A549 (cell line): ENCODE measurements at regions not wholly inside any gene's neighbourhood (a gene's known extent, or its start where the extent isn't known, plus 50 kb on each side); places are given as distances from the start of the nearest gene placed in this dataset.

Experiments
- ATAC-seq, 2 experiments: fragments of 200-7000 bp in 1 of 2; fragments of >200 bp in 1 of 2; cut with Nextera tagmentation in 1 of 2; cut with Tn5 transposase in 1 of 2; 3 replicates each; pipeline versions ENCODE4 v1.8.0 to v1.9.1; 2018 to 2020; ENCODE audit warnings: mild to moderate bottlenecking in 1 of 2, moderate library complexity in 1 of 2
- CTCF ChIA-PET: fragments of 300-600 bp; sonication (Branson Sonifier 250); formaldehyde crosslinking; extraction: SDS; loops from one replicate; lab custom pipeline; 2021; ENCODE audit warnings: antibody characterized with exemption, inconsistent platforms; lab: Yijun Ruan, JAX
- POLR2A ChIA-PET: fragments of 350-600 bp; formaldehyde crosslinking; extraction: SDS; loops from one replicate; lab custom pipeline; 2021; ENCODE audit warnings: antibody characterized with exemption, inconsistent platforms; lab: Yijun Ruan, JAX
- DNase-seq, 2 experiments: peaks; one replicate each; pipeline versions ENCODE4 v3.0.0 to v3.0.0-alpha.2; 2011 to 2016; ENCODE audit warnings: low read depth in 1 of 2, low spot score in 1 of 2
- FAIRE-seq: peaks from 2 replicates; lab custom pipeline; 2011; peaks lifted over from hg19 to GRCh38; lab: Jason Lieb, UNC
- H3K27ac ChIP-seq, 2 experiments: fragments of >200 bp; sonication (Bioruptor Twin); formaldehyde crosslinking; 3 replicates each; pipeline ENCODE4 v1.5.1; 2016 to 2017
- H3K4me1 ChIP-seq: fragments of >200 bp; sonication (Bioruptor Twin); formaldehyde crosslinking; 3 replicates; pipeline ENCODE4 v1.6.1; 2016
- H3K4me2 ChIP-seq: fragments of >200 bp; sonication (Bioruptor Twin); formaldehyde crosslinking; 3 replicates; pipeline ENCODE4 v1.6.1; 2016
- H3K4me3 ChIP-seq: fragments of >200 bp; sonication (Bioruptor Twin); formaldehyde crosslinking; 3 replicates; pipeline ENCODE4 v1.5.1; 2016
- H3K9me3 ChIP-seq: fragments of >200 bp; sonication (Bioruptor Twin); formaldehyde crosslinking; 3 replicates; pipeline ENCODE4 v1.6.1; 2016
- BHLHE40 ChIP-seq: IDR thresholded peaks from 2 replicates; pipeline ENCODE4 v1.6.1; 2012; ENCODE audit warnings: low read depth, low read length, inconsistent platforms
- CBX2 ChIP-seq: fragments of 200-600 bp; sonication (generic); IDR thresholded peaks from 2 replicates; pipeline ENCODE4 v1.6.1; 2016; ENCODE audit warnings: low read depth, mild to moderate bottlenecking, borderline replicate concordance
- CBX8 ChIP-seq: fragments of 200-600 bp; sonication (generic); IDR thresholded peaks from 2 replicates; pipeline ENCODE4 v1.6.1; 2016
- E2F6 ChIP-seq: IDR thresholded peaks from 2 replicates; pipeline ENCODE4 v1.6.1; 2012; ENCODE audit warnings: low read depth, borderline replicate concordance
- FOXS1 ChIP-seq: fragments of 250-450 bp; sonication (Bioruptor Pico); IDR thresholded peaks from 2 replicates; pipeline ENCODE4 v1.5.0; 2020; ENCODE audit warnings: mild to moderate bottlenecking, moderate library complexity
- GATA3 ChIP-seq: IDR thresholded peaks from 2 replicates; pipeline ENCODE4 v1.6.1; 2012; ENCODE audit warnings: borderline replicate concordance
- HOXB5 ChIP-seq: fragments of 250-450 bp; sonication (Bioruptor Pico); IDR thresholded peaks from 2 replicates; pipeline ENCODE4 v1.5.0; 2020; ENCODE audit warnings: mild to moderate bottlenecking, moderate library complexity
- JUN ChIP-seq, 2 experiments: fragments of >200 bp; sonication (Bioruptor Twin); formaldehyde crosslinking; IDR thresholded peaks; 2 replicates in 1 of 2; 3 replicates in 1 of 2; pipeline ENCODE4 v1.6.1; 2016 to 2017
- JUNB ChIP-seq: fragments of >200 bp; sonication (Bioruptor Twin); formaldehyde crosslinking; IDR thresholded peaks from 2 replicates; pipeline ENCODE4 v1.6.1; 2016
- KDM1A ChIP-seq: fragments of 200-600 bp; sonication (generic); IDR thresholded peaks from 2 replicates; pipeline ENCODE4 v1.6.1; 2016; ENCODE audit warnings: low read depth, mild to moderate bottlenecking
- MAFK ChIP-seq: fragments of 450-650 bp; IDR thresholded peaks from 2 replicates; pipeline ENCODE4 v1.6.1; 2014; ENCODE audit not compliant: partially characterized antibody
- NFE2L2 ChIP-seq: fragments of 150-350 bp; conservative IDR thresholded peaks from 2 replicates; pipeline ENCODE4 v1.6.1; 2014; ENCODE audit warnings: low read length
- NPAS2 ChIP-seq: fragments of 250-450 bp; sonication (Bioruptor Pico); IDR thresholded peaks from 2 replicates; pipeline ENCODE4 v1.8.0; 2022; ENCODE audit warnings: mild to moderate bottlenecking, moderate library complexity, borderline replicate concordance
- NR3C1 ChIP-seq: fragments of >200 bp; sonication (Bioruptor Twin); formaldehyde crosslinking; IDR thresholded peaks from 3 replicates; pipeline ENCODE4 v1.6.1; 2017
- PHF8 ChIP-seq: fragments of 200-600 bp; sonication (generic); IDR thresholded peaks from 2 replicates; pipeline ENCODE4 v1.6.1; 2016; ENCODE audit warnings: low read depth, mild to moderate bottlenecking, antibody characterized with exemption, moderate library complexity, borderline replicate concordance
- POLR2AphosphoS2 ChIP-seq: conservative IDR thresholded peaks from 2 replicates; pipeline ENCODE4 v1.6.1; 2012; ENCODE audit warnings: low read length, improper control_type of control experiment, inconsistent platforms
- RAD21 ChIP-seq, 2 experiments: fragments of >200 bp in 1 of 2; sonication (Bioruptor Twin) in 1 of 2; formaldehyde crosslinking in 1 of 2; IDR thresholded peaks in 1 of 2; conservative IDR thresholded peaks in 1 of 2; 2 replicates in 1 of 2; 3 replicates in 1 of 2; pipeline ENCODE4 v1.6.1; 2012 to 2018; ENCODE audit warnings: inconsistent platforms in 1 of 2
- RCOR1 ChIP-seq: fragments of 150-350 bp; IDR thresholded peaks from 2 replicates; pipeline ENCODE4 v1.6.1; 2014; ENCODE audit warnings: antibody characterized with exemption, low read length, low read depth
- REST ChIP-seq: fragments of 200-600 bp; sonication (generic); IDR thresholded peaks from 2 replicates; pipeline ENCODE4 v1.6.1; 2016; ENCODE audit warnings: antibody characterized with exemption, mild to moderate bottlenecking, moderate library complexity
- SREBF2 ChIP-seq: fragments of 450-650 bp; IDR thresholded peaks from 2 replicates; pipeline ENCODE4 v1.6.1; 2014; ENCODE audit warnings: mild to moderate bottlenecking, moderate library complexity
- ZC3H11A ChIP-seq: fragments of 450-650 bp; IDR thresholded peaks from 2 replicates; pipeline ENCODE4 v1.6.1; 2014; ENCODE audit warnings: antibody characterized with exemption, mild to moderate bottlenecking
- ZFP36 ChIP-seq: fragments of 450-650 bp; IDR thresholded peaks from 2 replicates; pipeline ENCODE4 v1.6.1; 2014; ENCODE audit warnings: borderline replicate concordance; ENCODE audit not compliant: partially characterized antibody
- ZNF302 ChIP-seq: fragments of 250-450 bp; sonication (Bioruptor Pico); IDR thresholded peaks from 2 replicates; pipeline ENCODE4 v1.9.0; 2021; ENCODE audit warnings: inconsistent platforms, mild to moderate bottlenecking, moderate library complexity
- WGBS: methylation state at CpG from one replicate; pipeline ENCODE4 v1.1.6; 2017; ENCODE audit errors: missing lambda C conversion rate; 5-methylcytosine and 5-hydroxymethylcytosine counted together
- TF ChIP-seq, protein P1 (sequence below): IDR thresholded peaks from 2 replicates; pipeline ENCODE4 v1.6.1; 2012

DNA sequence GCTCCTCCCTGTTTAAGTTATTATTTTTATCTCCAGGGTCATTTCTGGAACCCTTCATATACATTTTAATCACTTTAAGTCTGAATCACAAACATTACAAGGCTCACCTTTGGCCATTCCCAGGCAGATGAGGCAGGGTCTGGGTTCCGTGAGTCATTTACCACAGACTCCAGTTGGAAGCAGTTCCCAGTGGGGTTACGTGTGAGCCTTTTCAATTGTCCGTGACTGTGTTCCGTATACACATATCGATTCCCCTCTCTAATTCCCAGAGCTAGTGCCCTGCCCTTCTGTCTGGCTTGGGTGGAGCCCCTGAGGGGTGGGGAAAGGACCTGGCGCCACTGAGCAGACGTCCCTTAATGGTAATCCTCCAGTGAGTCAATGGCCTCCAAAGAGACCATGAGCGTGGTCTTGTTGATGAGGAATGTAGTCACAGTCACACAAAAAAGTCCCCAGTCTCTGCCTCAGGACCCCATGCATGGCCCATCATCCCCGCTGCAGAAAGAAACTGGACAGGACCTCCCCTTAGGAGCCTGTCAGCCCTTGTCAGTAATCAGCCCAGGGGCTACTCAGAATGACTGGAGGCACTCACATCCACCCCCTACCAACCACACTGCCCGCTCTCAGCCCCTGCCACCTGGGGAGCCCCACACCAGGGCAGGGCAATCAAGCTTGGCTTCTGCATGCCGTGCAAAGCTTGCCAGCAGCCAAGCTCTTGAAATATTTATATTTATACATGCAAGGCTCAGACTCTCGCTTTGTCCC, 144.4 kb downstream of the ZIC5 start:
- no peaks in the 10 kb centered on the region for H3K9me3 ChIP-seq
- ChIA-PET POLR2A (no interaction called here), CTCF (no interaction called here)
- no peak overlapping the region for H3K27ac ChIP-seq
- no peak for TF ChIP-seq POLR2AphosphoS2
- no peak for TF ChIP-seq CBX2
- no peak for TF ChIP-seq HOXB5
- TF ChIP-seq BHLHE40 = no peak
- no peak for TF ChIP-seq JUN (IDR thresholded peaks at IDR 0.05)
- no peak for TF ChIP-seq JUNB
- FAIRE-seq = no peak
- no peaks in the 10 kb centered on the region for H3K4me1 ChIP-seq
- 84% methylated on average over 10 of the region's 12 CpGs for WGBS
- H3K4me2 ChIP-seq = no peak overlapping the region
- DNase-seq = no peak
- H3K4me3 ChIP-seq = no peak overlapping the region
- ATAC-seq = no peak

- WGBS = 61% methylated on average over 2 of the region's 2 CpGs
- ATAC-seq = no peak
- Histone ChIP-seq H3K4me3 (no peak overlapping the region), H3K27ac (no peak overlapping the region), H3K4me1 (no peaks in the 10 kb centered on the region)
- no peak for FAIRE-seq
- CTCF ChIA-PET = no interaction called here
- DNase-seq = no peak
- TF ChIP-seq BHLHE40 (no peak), MAFK (no peak), RAD21 (conservative IDR thresholded peaks at IDR 0.05 in 1 of 2, IDR thresholded peaks at IDR 0.05 in 1 of 2) (no peak), NPAS2 (CRISPR knock-in tag) (no peak), JUNB (no peak), ZC3H11A (no peak), ZFP36 (no peak), PHF8 (no peak), RCOR1 (no peak), E2F6 (no peak)
- TF ChIP-seq, protein P1, sequence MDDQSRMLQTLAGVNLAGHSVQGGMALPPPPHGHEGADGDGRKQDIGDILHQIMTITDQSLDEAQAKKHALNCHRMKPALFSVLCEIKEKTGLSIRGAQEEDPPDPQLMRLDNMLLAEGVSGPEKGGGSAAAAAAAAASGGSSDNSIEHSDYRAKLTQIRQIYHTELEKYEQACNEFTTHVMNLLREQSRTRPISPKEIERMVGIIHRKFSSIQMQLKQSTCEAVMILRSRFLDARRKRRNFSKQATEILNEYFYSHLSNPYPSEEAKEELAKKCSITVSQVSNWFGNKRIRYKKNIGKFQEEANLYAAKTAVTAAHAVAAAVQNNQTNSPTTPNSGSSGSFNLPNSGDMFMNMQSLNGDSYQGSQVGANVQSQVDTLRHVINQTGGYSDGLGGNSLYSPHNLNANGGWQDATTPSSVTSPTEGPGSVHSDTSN = no peak
- TF ChIP-seq, all 56 proteins: peak for 0
- Histone ChIP-seq H3K4me2 (no peak overlapping the region), H3K9me3 (no peaks in the 10 kb centered on the region)
- POLR2A ChIA-PET = no interaction called here
These were observed 147.6 kb downstream of the ZIC5 start for GRCh38 chr13:99823961-99824360.

GRCh38 chr13:99822820-99823219, 148.7 kb downstream of the ZIC5 start:
- no peak overlapping the region for H3K4me3 ChIP-seq
- CTCF ChIA-PET = no interaction called here
- TF ChIP-seq KDM1A (no peak), CBX8 (no peak), NPAS2 (CRISPR knock-in tag) (no peak), ZNF302 (no peak), RCOR1 (no peak), GATA3 (no peak), NR3C1 (no peak), FOXS1 (CRISPR knock-in tag) (no peak), REST (no peak), NFE2L2 (no peak), SREBF2 (no peak), BHLHE40 (no peak), RAD21 (conservative IDR thresholded peaks at IDR 0.05 in 1 of 2, IDR thresholded peaks at IDR 0.05 in 1 of 2) (no peak)
- TF ChIP-seq, protein P1 = no peak
- DNase-seq (no peak), ATAC-seq (no peak), FAIRE-seq (no peak)
- H3K4me1 ChIP-seq = no peaks in the 10 kb centered on the region
- no peaks in the 10 kb centered on the region for H3K9me3 ChIP-seq
- POLR2A ChIA-PET = no interaction called here
- WGBS = 31% methylated on average over 2 of the region's 2 CpGs
- no peak overlapping the region for H3K4me2 ChIP-seq
- H3K27ac ChIP-seq = no peak overlapping the region
